ENCODE measurements at regions not wholly inside any gene's neighbourhood (a gene's known extent, or its start where the extent isn't known, plus 50 kb on each side); places are given as distances from the start of the nearest gene placed in this dataset.

DNA sequence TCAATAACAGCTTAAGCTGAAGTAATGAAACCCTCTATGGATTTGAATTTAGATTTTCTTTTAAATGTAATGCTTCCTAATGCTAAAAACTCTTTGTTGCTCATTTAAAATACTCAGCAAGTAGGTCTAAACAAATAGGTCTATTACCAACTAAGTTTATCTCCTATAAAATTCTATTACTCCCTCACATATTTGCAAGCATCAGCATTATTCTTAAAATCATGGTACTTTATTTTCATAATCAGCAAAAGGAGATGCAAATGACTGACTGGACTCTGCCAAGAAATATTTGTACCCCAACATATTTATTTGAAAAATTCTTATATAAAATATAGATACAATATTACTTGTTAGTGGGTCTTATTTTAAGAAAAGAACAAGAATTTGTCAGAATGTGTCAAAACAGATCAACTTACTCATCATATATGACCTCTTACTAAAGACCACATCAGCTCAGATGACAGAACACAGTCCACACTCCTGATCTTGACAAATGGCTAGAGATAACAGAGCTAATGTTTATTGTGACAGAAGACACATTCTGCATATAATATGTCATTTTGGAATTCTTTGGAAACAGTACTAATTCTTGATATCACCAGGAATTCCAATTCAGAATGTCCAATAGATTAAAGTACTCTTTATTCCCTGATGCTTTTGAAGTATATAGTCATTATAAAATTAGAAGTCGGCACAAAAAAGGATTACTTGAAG is 704.6 kb upstream of the PCDH9 start:
- Histone ChIP-seq H3K27me3 (ENCODE audit: insufficient read depth, low read depth) (no peaks in the 10 kb centered on the region), H4K20me1 (ENCODE audit: insufficient read depth) (no peaks in the 10 kb centered on the region), H3K36me3 (ENCODE audit: insufficient read depth) (no peaks in the 10 kb centered on the region), H3K4me3 (IDR thresholded peaks at IDR 0.05; ENCODE audit: insufficient read depth, low read depth, low read length) (no peak overlapping the region), H3K79me2 (ENCODE audit: insufficient read depth, low read depth) (no peaks in the 10 kb centered on the region), H3K4me1 (ENCODE audit: low read depth, poor library complexity, severe bottlenecking) (no peaks in the 10 kb centered on the region), H3K27ac (no peak overlapping the region), H3K9ac (no peak overlapping the region), H3K4me2 (no peak overlapping the region), H2AFZ (ENCODE audit: low read depth) (no peak overlapping the region)
- TF ChIP-seq CTCF (conservative IDR thresholded peaks at IDR 0.05; ENCODE audit: low read depth, low read length), result no peak

DNA sequence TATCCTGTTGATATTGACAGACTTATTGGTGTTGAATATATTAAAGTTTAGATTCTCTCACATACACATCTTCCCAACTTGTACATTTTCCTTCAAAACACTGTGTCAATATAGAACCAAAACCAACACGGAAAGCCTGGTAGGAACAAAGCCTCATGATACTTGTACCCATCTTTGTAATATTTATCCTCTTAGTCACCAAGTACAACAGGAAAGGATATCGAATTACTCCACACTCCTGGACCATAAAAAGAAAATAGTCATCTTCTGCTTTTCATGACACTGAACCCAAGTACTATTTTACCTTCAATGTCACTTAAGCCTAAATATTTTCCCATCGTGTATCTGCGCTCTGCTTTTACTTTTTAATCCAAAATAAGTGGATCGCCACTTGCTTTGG is 702.9 kb upstream of the PCDH9 start:
- Histone ChIP-seq H3K4me3 (IDR thresholded peaks at IDR 0.05; ENCODE audit: insufficient read depth, low read depth, low read length) (no peak overlapping the region), H3K27ac (no peak overlapping the region), H3K4me2 (no peak overlapping the region)

GRCh38 chr13:67917291-67917987 is 687.3 kb upstream of the PCDH9 start:
- H3K4me2 ChIP-seq, result no peak overlapping the region
- no peaks in the 10 kb centered on the region for H3K4me1 ChIP-seq (ENCODE audit: low read depth, poor library complexity, severe bottlenecking)

More for the DNA sequence above, 702.9 kb upstream of the PCDH9 start:
- no peaks in the 10 kb centered on the region for H3K36me3 ChIP-seq (ENCODE audit: insufficient read depth)
- H3K9ac ChIP-seq, result no peak overlapping the region
- no peak overlapping the region for H2AFZ ChIP-seq (ENCODE audit: low read depth)
- no peaks in the 10 kb centered on the region for H3K4me1 ChIP-seq (ENCODE audit: low read depth, poor library complexity, severe bottlenecking)
- H3K27me3 ChIP-seq (ENCODE audit: insufficient read depth, low read depth), result no peaks in the 10 kb centered on the region
- no peaks in the 10 kb centered on the region for H4K20me1 ChIP-seq (ENCODE audit: insufficient read depth)
- no peak for TF ChIP-seq CTCF (conservative IDR thresholded peaks at IDR 0.05; ENCODE audit: low read depth, low read length)
- no peaks in the 10 kb centered on the region for H3K79me2 ChIP-seq (ENCODE audit: insufficient read depth, low read depth)

GRCh38 chr13:67916650-67917049 is 686.5 kb upstream of the PCDH9 start:
- TF ChIP-seq CTCF (conservative IDR thresholded peaks at IDR 0.05; ENCODE audit: low read depth, low read length), result no peak
- H3K36me3 ChIP-seq (ENCODE audit: insufficient read depth), result no peaks in the 10 kb centered on the region

More at GRCh38 chr13:67917291-67917987, 687.3 kb upstream of the PCDH9 start:
- Histone ChIP-seq H3K4me3 (IDR thresholded peaks at IDR 0.05; ENCODE audit: insufficient read depth, low read depth, low read length) (no peak overlapping the region), H3K9ac (no peak overlapping the region), H3K79me2 (ENCODE audit: insufficient read depth, low read depth) (no peaks in the 10 kb centered on the region), H2AFZ (ENCODE audit: low read depth) (no peak overlapping the region), H3K36me3 (ENCODE audit: insufficient read depth) (no peaks in the 10 kb centered on the region), H3K27me3 (ENCODE audit: insufficient read depth, low read depth) (no peaks in the 10 kb centered on the region), H3K27ac (no peak overlapping the region), H4K20me1 (ENCODE audit: insufficient read depth) (no peaks in the 10 kb centered on the region)
- TF ChIP-seq CTCF (conservative IDR thresholded peaks at IDR 0.05; ENCODE audit: low read depth, low read length), result no peak

More at GRCh38 chr13:67916650-67917049, 686.5 kb upstream of the PCDH9 start:
- no peak overlapping the region for H3K27ac ChIP-seq
- H3K9ac ChIP-seq, result no peak overlapping the region
- no peaks in the 10 kb centered on the region for H3K79me2 ChIP-seq (ENCODE audit: insufficient read depth, low read depth)
- H2AFZ ChIP-seq (ENCODE audit: low read depth), result no peak overlapping the region
- H3K4me1 ChIP-seq (ENCODE audit: low read depth, poor library complexity, severe bottlenecking), result no peaks in the 10 kb centered on the region
- H3K27me3 ChIP-seq (ENCODE audit: insufficient read depth, low read depth), result no peaks in the 10 kb centered on the region
- H3K4me3 ChIP-seq (IDR thresholded peaks at IDR 0.05; ENCODE audit: insufficient read depth, low read depth, low read length), result no peak overlapping the region
- H4K20me1 ChIP-seq (ENCODE audit: insufficient read depth), result no peaks in the 10 kb centered on the region
- no peak overlapping the region for H3K4me2 ChIP-seq
